ENCODE measurements at regions not wholly inside any gene's neighbourhood (a gene's known extent, or its start where the extent isn't known, plus 50 kb on each side); places are given as distances from the start of the nearest gene placed in this dataset.

GRCh38 chr6:126738146-126738545, 380.3 kb upstream of the RSPO3 start:
- no peak for TF ChIP-seq EP300 (IDR thresholded peaks at IDR 0.05)
- Histone ChIP-seq H3K36me3 (no peaks in the 10 kb centered on the region), H3K27me3 (no peaks in the 10 kb centered on the region), H3K9me3 (no peaks in the 10 kb centered on the region), H3K4me1 (peaks cover 0 to 28% (median 23%) of the 10 kb centered on the region in 4 donors), H3K27ac (replicated peaks in 1 of 4) (peak overlapping the region; percentile 25 to 60 (median 49)), H3K4me3 (no peak overlapping the region)
- WGBS = 42% methylated on average over 1 of the region's 1 CpG
- DNase-seq (ENCODE audit: extremely low spot score) = no peak
- intact Hi-C loops (cut with DNase I) = no loop called here

DNA sequence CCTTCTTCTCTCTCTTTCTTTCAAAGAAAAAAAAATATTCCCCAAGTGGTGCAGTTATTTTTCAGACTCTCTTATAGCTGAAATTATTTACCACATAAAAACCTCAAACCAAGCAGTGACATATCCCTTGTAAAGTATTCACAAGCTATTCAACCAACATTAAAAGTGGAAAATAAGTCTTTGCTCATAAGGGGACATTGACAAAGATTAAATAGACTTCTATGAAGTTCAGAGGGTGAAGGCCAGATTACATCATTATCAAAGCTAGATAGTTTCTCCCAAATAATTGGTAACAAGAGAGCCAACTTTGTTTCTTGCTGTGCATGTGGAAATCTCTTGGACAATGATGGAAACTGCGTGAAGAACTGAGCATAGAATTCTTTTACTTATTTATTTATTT, 379.8 kb upstream of the RSPO3 start:
- no peaks in the 10 kb centered on the region for H3K9me3 ChIP-seq
- intact Hi-C loops (cut with DNase I) = no loop called here
- peaks cover 0 to 28% (median 23%) of the 10 kb centered on the region in 4 donors for H3K4me1 ChIP-seq
- H3K27me3 ChIP-seq = no peaks in the 10 kb centered on the region
- no peak overlapping the region for H3K4me3 ChIP-seq
- 63% methylated on average over 1 of the region's 1 CpG for WGBS
- no peaks in the 10 kb centered on the region for H3K36me3 ChIP-seq
- peak overlapping the region in 3 of 4 donors; percentile 41 to 60 (median 57) for H3K27ac ChIP-seq (replicated peaks in 1 of 4)
- TF ChIP-seq, protein P1, sequence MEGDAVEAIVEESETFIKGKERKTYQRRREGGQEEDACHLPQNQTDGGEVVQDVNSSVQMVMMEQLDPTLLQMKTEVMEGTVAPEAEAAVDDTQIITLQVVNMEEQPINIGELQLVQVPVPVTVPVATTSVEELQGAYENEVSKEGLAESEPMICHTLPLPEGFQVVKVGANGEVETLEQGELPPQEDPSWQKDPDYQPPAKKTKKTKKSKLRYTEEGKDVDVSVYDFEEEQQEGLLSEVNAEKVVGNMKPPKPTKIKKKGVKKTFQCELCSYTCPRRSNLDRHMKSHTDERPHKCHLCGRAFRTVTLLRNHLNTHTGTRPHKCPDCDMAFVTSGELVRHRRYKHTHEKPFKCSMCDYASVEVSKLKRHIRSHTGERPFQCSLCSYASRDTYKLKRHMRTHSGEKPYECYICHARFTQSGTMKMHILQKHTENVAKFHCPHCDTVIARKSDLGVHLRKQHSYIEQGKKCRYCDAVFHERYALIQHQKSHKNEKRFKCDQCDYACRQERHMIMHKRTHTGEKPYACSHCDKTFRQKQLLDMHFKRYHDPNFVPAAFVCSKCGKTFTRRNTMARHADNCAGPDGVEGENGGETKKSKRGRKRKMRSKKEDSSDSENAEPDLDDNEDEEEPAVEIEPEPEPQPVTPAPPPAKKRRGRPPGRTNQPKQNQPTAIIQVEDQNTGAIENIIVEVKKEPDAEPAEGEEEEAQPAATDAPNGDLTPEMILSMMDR (IDR thresholded peaks at IDR 0.05) = no peak
- TF ChIP-seq EP300 (IDR thresholded peaks at IDR 0.05) = no peak
- TF ChIP-seq POLR2A (IDR thresholded peaks at IDR 0.05; ENCODE audit: low read depth) = no peak
- no peak for TF ChIP-seq POLR2AphosphoS5 (IDR thresholded peaks at IDR 0.05)
- no peak for DNase-seq (ENCODE audit: extremely low spot score)

- H3K36me3 ChIP-seq = no peaks in the 10 kb centered on the region
- DNase-seq (ENCODE audit: extremely low spot score) = no peak
- H3K27ac ChIP-seq (replicated peaks in 1 of 4) = no peak overlapping the region
- intact Hi-C loops (cut with DNase I) = no loop called here
- no peaks in the 10 kb centered on the region for H3K27me3 ChIP-seq
- no peak overlapping the region for H3K4me3 ChIP-seq
- peaks cover 0 to 23% (median 18%) of the 10 kb centered on the region in 4 donors for H3K4me1 ChIP-seq
- TF ChIP-seq, protein P1 (IDR thresholded peaks at IDR 0.05) = no peak
- TF ChIP-seq POLR2AphosphoS5 (IDR thresholded peaks at IDR 0.05) (no peak), POLR2A (IDR thresholded peaks at IDR 0.05; ENCODE audit: low read depth) (no peak), EP300 (IDR thresholded peaks at IDR 0.05) (no peak)
- 98% methylated on average over 3 of the region's 3 CpGs for WGBS
- no peaks in the 10 kb centered on the region for H3K9me3 ChIP-seq
These were observed 375.4 kb upstream of the RSPO3 start for GRCh38 chr6:126743076-126743475.

GRCh38 chr6:126747728-126748540, 370.5 kb upstream of the RSPO3 start:
- Histone ChIP-seq H3K27ac (replicated peaks in 1 of 4) (no peak overlapping the region), H3K4me1 (peaks cover 0 to 18% (median 12%) of the 10 kb centered on the region in 4 donors), H3K27me3 (no peaks in the 10 kb centered on the region), H3K9me3 (no peaks in the 10 kb centered on the region), H3K36me3 (no peaks in the 10 kb centered on the region), H3K4me3 (no peak overlapping the region)
- intact Hi-C loops (cut with DNase I) = no loop called here
- no peak for DNase-seq (ENCODE audit: extremely low spot score)
- TF ChIP-seq POLR2A (IDR thresholded peaks at IDR 0.05; ENCODE audit: low read depth) (no peak), POLR2AphosphoS5 (IDR thresholded peaks at IDR 0.05) (no peak), EP300 (IDR thresholded peaks at IDR 0.05) (no peak)
- TF ChIP-seq, protein P1 (IDR thresholded peaks at IDR 0.05) = no peak
- 82% methylated on average over 4 of the region's 4 CpGs for WGBS

GRCh38 chr6:126753606-126754005, 364.9 kb upstream of the RSPO3 start:
- Histone ChIP-seq H3K4me3 (no peak overlapping the region), H3K36me3 (no peaks in the 10 kb centered on the region), H3K27me3 (no peaks in the 10 kb centered on the region), H3K4me1 (peaks cover 0 to 12% (median 3%) of the 10 kb centered on the region in 4 donors), H3K9me3 (no peaks in the 10 kb centered on the region), H3K27ac (replicated peaks in 1 of 4) (no peak overlapping the region)
- DNase-seq (ENCODE audit: extremely low spot score) = no peak
- 52% methylated on average over 1 of the region's 1 CpG for WGBS
- TF ChIP-seq POLR2A (IDR thresholded peaks at IDR 0.05; ENCODE audit: low read depth) = no peak
- TF ChIP-seq, protein P1 (IDR thresholded peaks at IDR 0.05) = no peak
- intact Hi-C loops (cut with DNase I) = no loop called here
